22Rv1 (cell line): ENCODE measurements at regions not wholly inside any gene's neighbourhood (a gene's known extent, or its start where the extent isn't known, plus 50 kb on each side); places are given as distances from the start of the nearest gene placed in this dataset.

Experiments used
- ZFX ChIP-seq: fragments of 450-650 bp; IDR thresholded peaks from 2 replicates; pipeline ENCODE4 v1.6.1; 2017; ENCODE audit warnings: antibody characterized with exemption, borderline replicate concordance
- TF ChIP-seq, protein P1 (sequence below): fragments of 450-650 bp; IDR thresholded peaks from 2 replicates; pipeline ENCODE4 v1.5.1; 2017; ENCODE audit warnings: mild to moderate bottlenecking

DNA sequence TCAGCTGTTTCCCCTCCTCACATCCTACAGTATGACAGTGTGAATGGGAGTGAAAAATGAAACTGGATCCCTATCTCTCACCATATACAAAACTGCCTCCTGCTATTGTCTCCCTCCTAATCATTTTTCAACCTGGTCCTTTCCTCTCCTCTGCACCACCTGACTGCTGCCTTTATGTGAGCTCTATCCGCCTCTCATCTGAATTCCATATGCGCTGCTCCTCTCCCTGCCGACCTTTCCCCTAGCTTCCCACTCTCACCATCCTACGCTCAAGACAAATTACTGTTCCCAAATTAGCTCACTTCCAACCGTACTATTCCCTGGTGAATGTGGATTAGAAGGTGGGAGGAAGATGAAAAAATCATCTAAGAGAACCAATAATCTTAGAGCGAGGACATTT, 148.4 kb upstream of the FBXL4 start:
- TF ChIP-seq, protein P1, sequence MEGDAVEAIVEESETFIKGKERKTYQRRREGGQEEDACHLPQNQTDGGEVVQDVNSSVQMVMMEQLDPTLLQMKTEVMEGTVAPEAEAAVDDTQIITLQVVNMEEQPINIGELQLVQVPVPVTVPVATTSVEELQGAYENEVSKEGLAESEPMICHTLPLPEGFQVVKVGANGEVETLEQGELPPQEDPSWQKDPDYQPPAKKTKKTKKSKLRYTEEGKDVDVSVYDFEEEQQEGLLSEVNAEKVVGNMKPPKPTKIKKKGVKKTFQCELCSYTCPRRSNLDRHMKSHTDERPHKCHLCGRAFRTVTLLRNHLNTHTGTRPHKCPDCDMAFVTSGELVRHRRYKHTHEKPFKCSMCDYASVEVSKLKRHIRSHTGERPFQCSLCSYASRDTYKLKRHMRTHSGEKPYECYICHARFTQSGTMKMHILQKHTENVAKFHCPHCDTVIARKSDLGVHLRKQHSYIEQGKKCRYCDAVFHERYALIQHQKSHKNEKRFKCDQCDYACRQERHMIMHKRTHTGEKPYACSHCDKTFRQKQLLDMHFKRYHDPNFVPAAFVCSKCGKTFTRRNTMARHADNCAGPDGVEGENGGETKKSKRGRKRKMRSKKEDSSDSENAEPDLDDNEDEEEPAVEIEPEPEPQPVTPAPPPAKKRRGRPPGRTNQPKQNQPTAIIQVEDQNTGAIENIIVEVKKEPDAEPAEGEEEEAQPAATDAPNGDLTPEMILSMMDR = no peak
- TF ChIP-seq ZFX = no peak
